Dendritic cell treated with granulocyte-macrophage colony-stimulating factor and Interleukin-4, amounts not matched to agents 40 ng/mL and 50 ng/mL, for 4 days (primary cell): ENCODE measurements at regions not wholly inside any gene's neighbourhood (a gene's known extent, or its start where the extent isn't known, plus 50 kb on each side); places are given as distances from the start of the nearest gene placed in this dataset.
A peak's percentile ranks its signal among the peaks of the same experiment; 100 is the strongest.

ENCODE experiments used
- H3K27ac Mint-ChIP-seq: one replicate; pipeline ENCODE4 v1.8.0; 2022; ENCODE audit warnings: mild to moderate bottlenecking, mixed read lengths
- H3K27me3 Mint-ChIP-seq: one replicate; pipeline ENCODE4 v1.8.0; 2022; ENCODE audit warnings: mild to moderate bottlenecking, mixed read lengths
- H3K36me3 Mint-ChIP-seq: one replicate; pipeline ENCODE4 v1.8.0; 2022; ENCODE audit warnings: low read depth, mixed read lengths
- H3K4me1 Mint-ChIP-seq: one replicate; pipeline ENCODE4 v1.8.0; 2022; ENCODE audit warnings: low read depth, mixed read lengths
- H3K4me3 Mint-ChIP-seq: one replicate; pipeline ENCODE4 v1.8.0; 2022; ENCODE audit warnings: mild to moderate bottlenecking, moderate library complexity, mixed read lengths
- H3K9me3 Mint-ChIP-seq: one replicate; pipeline ENCODE4 v1.8.0; 2022; ENCODE audit warnings: mixed read lengths
- intact Hi-C: fragments of 100-400 bp; cut with micrococcal nuclease; formaldehyde crosslinking; loops from one replicate; pipeline ENCODE4 v1.15.0; 2022

GRCh38 chr11:129324533-129325175 is 51.0 kb upstream of the BARX2 start:
- no peak overlapping the region for H3K27ac Mint-ChIP-seq
- H3K4me3 Mint-ChIP-seq = peak overlapping the region; percentile 30
- H3K27me3 Mint-ChIP-seq = peaks cover 6% of the 10 kb centered on the region
- H3K36me3 Mint-ChIP-seq = no peaks in the 10 kb centered on the region
- no peaks in the 10 kb centered on the region for H3K9me3 Mint-ChIP-seq
- intact Hi-C loops = no loop called here
- peaks cover 46% of the 10 kb centered on the region for H3K4me1 Mint-ChIP-seq

GRCh38 chr11:129323896-129324502 is 51.6 kb upstream of the BARX2 start:
- H3K27ac Mint-ChIP-seq = no peak overlapping the region
- H3K4me3 Mint-ChIP-seq = peak overlapping the region; percentile 30
- H3K27me3 Mint-ChIP-seq = peaks cover 6% of the 10 kb centered on the region
- peaks cover 53% of the 10 kb centered on the region for H3K4me1 Mint-ChIP-seq
- H3K9me3 Mint-ChIP-seq = no peaks in the 10 kb centered on the region
- H3K36me3 Mint-ChIP-seq = no peaks in the 10 kb centered on the region
- intact Hi-C loops = no loop called here

- peaks cover 63% of the 10 kb centered on the region for H3K4me1 Mint-ChIP-seq
- intact Hi-C loops = no loop called here
- H3K27ac Mint-ChIP-seq = no peak overlapping the region
These were observed 52.7 kb upstream of the BARX2 start for GRCh38 chr11:129322941-129323340.

GRCh38 chr11:129321076-129321475 is 54.6 kb upstream of the BARX2 start:
- H3K4me1 Mint-ChIP-seq = peaks cover 80% of the 10 kb centered on the region
- no peak overlapping the region for H3K27ac Mint-ChIP-seq
- peaks cover 12% of the 10 kb centered on the region for H3K27me3 Mint-ChIP-seq
- no peaks in the 10 kb centered on the region for H3K9me3 Mint-ChIP-seq
- no peaks in the 10 kb centered on the region for H3K36me3 Mint-ChIP-seq
- intact Hi-C loops = no loop called here
- H3K4me3 Mint-ChIP-seq = no peak overlapping the region

More at GRCh38 chr11:129322941-129323340, 52.7 kb upstream of the BARX2 start:
- Mint-ChIP-seq H3K36me3 (no peaks in the 10 kb centered on the region), H3K4me3 (no peak overlapping the region), H3K9me3 (no peaks in the 10 kb centered on the region), H3K27me3 (peaks cover 6% of the 10 kb centered on the region)

GRCh38 chr11:129320494-129320893 is 55.2 kb upstream of the BARX2 start:
- H3K4me3 Mint-ChIP-seq = no peak overlapping the region

GRCh38 chr11:129319751-129320150 is 55.9 kb upstream of the BARX2 start:
- H3K27ac Mint-ChIP-seq = no peak overlapping the region
- no peaks in the 10 kb centered on the region for H3K9me3 Mint-ChIP-seq
- peaks cover 23% of the 10 kb centered on the region for H3K27me3 Mint-ChIP-seq

More at GRCh38 chr11:129320494-129320893, 55.2 kb upstream of the BARX2 start:
- intact Hi-C loops = no loop called here
- H3K27me3 Mint-ChIP-seq = peaks cover 18% of the 10 kb centered on the region
- no peaks in the 10 kb centered on the region for H3K36me3 Mint-ChIP-seq
- no peaks in the 10 kb centered on the region for H3K9me3 Mint-ChIP-seq
- H3K4me1 Mint-ChIP-seq = peaks cover 85% of the 10 kb centered on the region
- H3K27ac Mint-ChIP-seq = no peak overlapping the region

GRCh38 chr11:129319201-129319600 is 56.4 kb upstream of the BARX2 start:
- Mint-ChIP-seq H3K9me3 (no peaks in the 10 kb centered on the region), H3K4me3 (no peak overlapping the region), H3K27ac (no peak overlapping the region), H3K27me3 (peaks cover 23% of the 10 kb centered on the region), H3K4me1 (peaks cover 85% of the 10 kb centered on the region), H3K36me3 (no peaks in the 10 kb centered on the region)
- intact Hi-C loops = loop anchor here (5.0 kb wide), 1 partner anchor 37 kb away; no protein-coding TSS in a partner anchor

More at GRCh38 chr11:129319751-129320150, 55.9 kb upstream of the BARX2 start:
- Mint-ChIP-seq H3K36me3 (no peaks in the 10 kb centered on the region), H3K4me1 (peaks cover 85% of the 10 kb centered on the region), H3K4me3 (no peak overlapping the region)
- intact Hi-C loops = loop anchor here (5.0 kb wide), 1 partner anchor 37 kb away; no protein-coding TSS in a partner anchor

GRCh38 chr11:129317571-129317970 is 58.1 kb upstream of the BARX2 start:
- H3K9me3 Mint-ChIP-seq = no peaks in the 10 kb centered on the region
- H3K27me3 Mint-ChIP-seq = peaks cover 21% of the 10 kb centered on the region
- intact Hi-C loops = loop anchor here (5.0 kb wide), 1 partner anchor 35 kb away; no protein-coding TSS in a partner anchor
- H3K4me1 Mint-ChIP-seq = peaks cover 74% of the 10 kb centered on the region
- H3K27ac Mint-ChIP-seq = no peak overlapping the region
- no peaks in the 10 kb centered on the region for H3K36me3 Mint-ChIP-seq
- H3K4me3 Mint-ChIP-seq = no peak overlapping the region

- no peaks in the 10 kb centered on the region for H3K9me3 Mint-ChIP-seq
- intact Hi-C loops = loop anchor here (5.0 kb wide), 1 partner anchor 34 kb away; no protein-coding TSS in a partner anchor
- peaks cover 73% of the 10 kb centered on the region for H3K4me1 Mint-ChIP-seq
- H3K27me3 Mint-ChIP-seq = peaks cover 21% of the 10 kb centered on the region
- H3K36me3 Mint-ChIP-seq = no peaks in the 10 kb centered on the region
- H3K4me3 Mint-ChIP-seq = no peak overlapping the region
- H3K27ac Mint-ChIP-seq = no peak overlapping the region
These were observed 58.9 kb upstream of the BARX2 start for GRCh38 chr11:129316781-129317180.

- H3K4me1 Mint-ChIP-seq = peaks cover 71% of the 10 kb centered on the region
- H3K9me3 Mint-ChIP-seq = no peaks in the 10 kb centered on the region
- H3K27me3 Mint-ChIP-seq = peaks cover 19% of the 10 kb centered on the region
- no peak overlapping the region for H3K4me3 Mint-ChIP-seq
- H3K36me3 Mint-ChIP-seq = no peaks in the 10 kb centered on the region
- intact Hi-C loops = loop anchor here (5.0 kb wide), 1 partner anchor 34 kb away; no protein-coding TSS in a partner anchor
- peak overlapping the region; percentile 25 for H3K27ac Mint-ChIP-seq
These were observed 59.7 kb upstream of the BARX2 start for GRCh38 chr11:129315781-129316579.

GRCh38 chr11:129314371-129314770 is 61.3 kb upstream of the BARX2 start:
- H3K27me3 Mint-ChIP-seq = peaks cover 16% of the 10 kb centered on the region
- H3K4me3 Mint-ChIP-seq = no peak overlapping the region
- H3K36me3 Mint-ChIP-seq = no peaks in the 10 kb centered on the region
- H3K9me3 Mint-ChIP-seq = no peaks in the 10 kb centered on the region
- H3K27ac Mint-ChIP-seq = no peak overlapping the region
- peaks cover 56% of the 10 kb centered on the region for H3K4me1 Mint-ChIP-seq
- intact Hi-C loops = no loop called here

GRCh38 chr11:129313541-129314297 is 61.9 kb upstream of the BARX2 start:
- Mint-ChIP-seq H3K9me3 (no peaks in the 10 kb centered on the region), H3K27ac (no peak overlapping the region), H3K4me3 (no peak overlapping the region), H3K4me1 (peaks cover 49% of the 10 kb centered on the region), H3K27me3 (peaks cover 19% of the 10 kb centered on the region), H3K36me3 (no peaks in the 10 kb centered on the region)
- intact Hi-C loops = no loop called here

GRCh38 chr11:129312730-129313503 is 62.7 kb upstream of the BARX2 start:
- Mint-ChIP-seq H3K27ac (peak overlapping the region; percentile 7), H3K4me1 (peaks cover 41% of the 10 kb centered on the region), H3K4me3 (no peak overlapping the region), H3K9me3 (no peaks in the 10 kb centered on the region), H3K27me3 (peaks cover 27% of the 10 kb centered on the region), H3K36me3 (no peaks in the 10 kb centered on the region)
- intact Hi-C loops = no loop called here
